ENCODE measurements at regions not wholly inside any gene's neighbourhood (a gene's known extent, or its start where the extent isn't known, plus 50 kb on each side); places are given as distances from the start of the nearest gene placed in this dataset.

DNA sequence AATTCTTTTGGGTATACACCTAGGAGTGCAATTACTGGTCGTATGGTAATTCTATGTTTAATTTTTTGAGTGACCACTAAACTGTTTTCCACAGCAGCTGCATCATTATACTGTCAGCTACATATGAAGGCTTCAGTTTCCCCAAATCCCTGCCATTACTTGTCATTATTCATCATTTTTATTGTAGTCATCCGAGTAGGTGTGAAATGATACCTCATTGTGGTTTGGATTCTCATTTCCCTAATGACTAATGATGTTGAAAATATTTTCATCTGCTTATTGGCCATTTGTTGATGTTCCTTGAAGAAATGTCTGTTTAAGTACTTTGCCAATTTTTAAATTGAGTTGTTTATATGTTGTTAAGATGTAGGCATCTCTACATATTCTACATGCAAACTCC, 633.6 kb upstream of the IMPG1 start:
- TF ChIP-seq, protein P1, sequence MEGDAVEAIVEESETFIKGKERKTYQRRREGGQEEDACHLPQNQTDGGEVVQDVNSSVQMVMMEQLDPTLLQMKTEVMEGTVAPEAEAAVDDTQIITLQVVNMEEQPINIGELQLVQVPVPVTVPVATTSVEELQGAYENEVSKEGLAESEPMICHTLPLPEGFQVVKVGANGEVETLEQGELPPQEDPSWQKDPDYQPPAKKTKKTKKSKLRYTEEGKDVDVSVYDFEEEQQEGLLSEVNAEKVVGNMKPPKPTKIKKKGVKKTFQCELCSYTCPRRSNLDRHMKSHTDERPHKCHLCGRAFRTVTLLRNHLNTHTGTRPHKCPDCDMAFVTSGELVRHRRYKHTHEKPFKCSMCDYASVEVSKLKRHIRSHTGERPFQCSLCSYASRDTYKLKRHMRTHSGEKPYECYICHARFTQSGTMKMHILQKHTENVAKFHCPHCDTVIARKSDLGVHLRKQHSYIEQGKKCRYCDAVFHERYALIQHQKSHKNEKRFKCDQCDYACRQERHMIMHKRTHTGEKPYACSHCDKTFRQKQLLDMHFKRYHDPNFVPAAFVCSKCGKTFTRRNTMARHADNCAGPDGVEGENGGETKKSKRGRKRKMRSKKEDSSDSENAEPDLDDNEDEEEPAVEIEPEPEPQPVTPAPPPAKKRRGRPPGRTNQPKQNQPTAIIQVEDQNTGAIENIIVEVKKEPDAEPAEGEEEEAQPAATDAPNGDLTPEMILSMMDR (IDR thresholded peaks at IDR 0.05) = no peak
- no peak overlapping the region for H3K4me3 ChIP-seq
- no peak for DNase-seq (ENCODE audit: low spot score)
- H3K27ac ChIP-seq = no peak overlapping the region

DNA sequence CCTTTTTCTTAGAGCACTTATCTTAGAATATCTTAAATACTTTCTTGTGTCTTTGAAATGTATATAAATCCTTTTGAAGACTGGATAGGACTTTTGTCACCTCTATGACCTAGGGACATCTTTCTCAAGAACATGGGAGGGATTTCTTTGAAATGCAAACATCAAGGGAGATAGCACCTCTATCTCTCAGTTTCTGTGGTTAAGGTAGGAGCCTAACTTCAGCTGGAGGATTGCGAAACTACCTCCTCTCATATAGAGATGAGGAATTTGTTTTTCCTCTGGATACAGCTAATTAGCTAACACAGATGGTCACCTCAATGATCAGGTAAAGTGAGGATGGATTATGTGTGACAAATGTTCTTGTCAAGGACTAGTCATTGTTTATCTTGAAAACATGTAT, 631.3 kb upstream of the IMPG1 start:
- no peak for DNase-seq (ENCODE audit: low spot score)

DNA sequence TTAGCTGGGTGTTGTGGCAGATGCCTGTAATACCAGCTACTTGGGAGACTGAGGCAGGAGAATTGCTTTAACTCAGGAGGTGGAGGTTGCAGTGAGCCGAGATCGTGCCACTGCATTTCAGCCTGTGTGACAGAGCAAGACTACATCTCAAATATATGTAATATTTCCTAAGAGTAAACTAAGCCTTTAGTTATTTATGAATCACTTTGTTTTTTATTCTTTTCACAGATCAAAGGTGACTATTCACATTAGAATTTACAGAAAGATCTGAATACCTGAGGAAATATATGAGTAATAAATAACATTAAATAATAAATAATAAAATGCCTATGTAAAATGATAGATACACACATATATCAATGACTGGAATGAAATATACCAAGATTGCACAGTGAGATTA, 630.8 kb upstream of the IMPG1 start:
- TF ChIP-seq, protein P1 (IDR thresholded peaks at IDR 0.05) = no peak
- Histone ChIP-seq H3K27ac (no peak overlapping the region), H3K4me3 (no peak overlapping the region)
- DNase-seq (ENCODE audit: low spot score) = no peak

More for the DNA sequence above, 631.3 kb upstream of the IMPG1 start:
- no peak overlapping the region for H3K4me3 ChIP-seq
- TF ChIP-seq, protein P1 (IDR thresholded peaks at IDR 0.05) = no peak
- no peak overlapping the region for H3K27ac ChIP-seq

DNA sequence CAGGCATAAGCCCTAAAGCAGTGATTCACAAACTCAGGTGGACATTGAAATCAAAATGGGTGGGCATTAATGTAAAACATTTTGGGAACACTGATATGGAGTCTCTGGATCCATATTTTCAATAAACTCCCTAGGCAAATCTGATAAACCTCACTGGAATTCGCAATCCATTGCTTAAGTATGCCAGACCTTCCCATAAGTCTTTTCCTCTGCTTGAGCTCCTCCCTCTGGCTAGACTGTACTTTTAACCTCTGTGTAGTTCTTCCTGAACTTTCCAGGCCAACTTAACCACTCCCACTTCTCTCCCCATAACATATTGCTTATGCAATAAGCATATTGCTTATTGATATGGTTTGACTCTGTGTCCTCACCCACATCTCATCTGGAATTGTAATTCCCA, 629.7 kb upstream of the IMPG1 start:
- Histone ChIP-seq H3K27ac (no peak overlapping the region), H3K4me3 (no peak overlapping the region)
- TF ChIP-seq, protein P1 (IDR thresholded peaks at IDR 0.05) = no peak
- DNase-seq (ENCODE audit: low spot score) = no peak

DNA sequence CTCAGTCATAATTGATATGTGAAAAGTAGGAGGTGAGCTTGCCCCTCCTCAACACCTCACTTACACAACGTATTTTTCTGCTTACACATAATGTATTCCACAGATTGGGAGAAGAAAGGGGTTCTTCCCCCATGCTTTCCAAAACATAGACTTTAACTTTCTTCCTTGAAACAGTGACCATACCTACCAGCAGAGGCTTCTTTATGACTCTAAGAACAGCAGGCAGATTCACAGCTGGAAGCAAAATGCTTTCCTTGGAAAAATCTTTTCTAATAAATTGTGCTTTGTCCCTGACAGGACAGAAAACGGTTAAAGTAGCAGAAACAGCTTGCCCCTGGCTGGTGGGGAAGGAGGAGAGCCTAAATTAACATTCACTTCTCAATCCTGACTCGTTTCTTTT, 629.1 kb upstream of the IMPG1 start:
- H3K27ac ChIP-seq = no peak overlapping the region
- DNase-seq (ENCODE audit: low spot score) = no peak
- H3K4me3 ChIP-seq = no peak overlapping the region
- TF ChIP-seq, protein P1 (IDR thresholded peaks at IDR 0.05) = no peak

DNA sequence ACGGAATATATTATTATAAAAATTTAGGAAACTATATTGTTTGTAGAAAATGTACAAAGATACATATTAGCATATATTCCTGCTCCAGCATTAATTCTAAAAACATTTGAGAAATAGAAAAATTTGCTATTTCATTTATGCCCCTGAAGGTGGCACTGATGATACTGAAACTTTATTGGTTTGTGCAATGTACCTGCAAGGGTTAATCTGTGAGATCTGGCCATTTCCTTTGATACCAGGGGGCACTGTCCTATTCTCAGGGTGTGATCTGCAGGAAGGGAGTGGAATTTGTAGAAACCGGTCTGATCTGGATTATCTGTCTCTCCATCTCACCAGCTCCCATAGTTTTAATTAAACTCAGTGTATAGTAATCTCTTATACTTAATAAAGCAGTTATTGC, 625.1 kb upstream of the IMPG1 start:
- DNase-seq (ENCODE audit: low spot score) = no peak
- TF ChIP-seq, protein P1 (IDR thresholded peaks at IDR 0.05) = no peak
- H3K4me3 ChIP-seq = no peak overlapping the region
- H3K27ac ChIP-seq = no peak overlapping the region

DNA sequence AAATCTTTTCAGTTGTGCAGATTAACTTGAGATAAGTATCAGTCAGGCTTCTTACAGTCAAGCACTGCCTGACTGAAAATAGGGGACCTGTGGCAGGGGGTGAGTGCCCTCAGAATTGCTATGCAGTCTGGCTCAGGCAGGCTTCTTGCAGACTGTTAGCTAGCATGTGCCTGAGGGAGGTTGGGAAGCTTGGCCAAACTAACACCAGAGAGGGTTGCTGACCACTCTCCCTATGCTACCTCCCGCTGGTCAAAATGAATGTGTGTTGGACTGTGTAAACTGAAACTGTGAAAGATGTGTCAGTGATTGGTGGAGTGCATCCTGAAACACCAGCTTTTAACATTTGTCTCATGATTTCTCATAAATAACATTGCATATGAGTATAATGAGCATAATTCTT, 622.3 kb upstream of the IMPG1 start:
- no peak overlapping the region for H3K4me3 ChIP-seq
- no peak for DNase-seq (ENCODE audit: low spot score)
- no peak overlapping the region for H3K27ac ChIP-seq
- TF ChIP-seq, protein P1 (IDR thresholded peaks at IDR 0.05) = no peak
